HEK293 (cell line): ENCODE measurements at regions not wholly inside any gene's neighbourhood (a gene's known extent, or its start where the extent isn't known, plus 50 kb on each side); places are given as distances from the start of the nearest gene placed in this dataset.
A peak's percentile ranks its signal among the peaks of the same experiment; 100 is the strongest.

Source experiments
- CTCF ChIA-PET: fragments of 350-600 bp; formaldehyde crosslinking; extraction: SDS; loops from one replicate; lab custom pipeline; 2021; ENCODE audit warnings: antibody characterized with exemption; lab: Yijun Ruan, JAX
- POLR2A ChIA-PET: fragments of 300-600 bp; formaldehyde crosslinking; extraction: SDS; loops from one replicate; lab custom pipeline; 2020; ENCODE audit warnings: antibody characterized with exemption, inconsistent platforms; lab: Yijun Ruan, JAX
- H3K27ac ChIP-seq: fragments of 200-500 bp; sonication (Bioruptor generic); 2 replicates; pipeline ENCODE4 v1.5.1; 2014; ENCODE audit warnings: low read depth, low read length, control low read depth, inconsistent platforms; ENCODE audit errors: extremely low read depth
- H3K36me3 ChIP-seq, 2 experiments: fragments of 200-500 bp in 1 of 2; sonication (Bioruptor generic) in 1 of 2; 1 replicate in 1 of 2; 2 replicates in 1 of 2; pipeline ENCODE4 v1.5.1; 2014 to 2017; ENCODE audit warnings: inconsistent platforms in 2 of 2, low read length in 2 of 2; ENCODE audit not compliant: control insufficient read depth in 2 of 2, insufficient read depth in 1 of 2
- H3K4me1 ChIP-seq: fragments of 200-500 bp; sonication (Bioruptor generic); 2 replicates; pipeline ENCODE4 v1.5.1; 2014; ENCODE audit warnings: mild to moderate bottlenecking, low read length, inconsistent platforms; ENCODE audit not compliant: control insufficient read depth, insufficient read depth
- H3K4me3 ChIP-seq: 2 replicates; pipeline ENCODE4 v1.5.1; 2011; ENCODE audit warnings: low read depth, mild to moderate bottlenecking, control low read depth, low read length, moderate library complexity
- H3K9me3 ChIP-seq: fragments of 200-500 bp; sonication (Bioruptor generic); 2 replicates; pipeline ENCODE4 v1.5.1; 2014; ENCODE audit warnings: low read depth, low read length, inconsistent platforms; ENCODE audit not compliant: control insufficient read depth, insufficient read depth
- KLF7 ChIP-seq: fragments of 450-650 bp; formaldehyde crosslinking; IDR thresholded peaks from 2 replicates; pipeline ENCODE4 v1.5.1; 2016; ENCODE audit warnings: missing biosample characterization, missing genetic modification characterization, borderline replicate concordance
- MEIS1 ChIP-seq: sonication (generic); formaldehyde crosslinking; IDR thresholded peaks from 2 replicates; pipeline ENCODE4 v1.8.1; 2022; ENCODE audit warnings: missing genetic modification reagents, mild to moderate bottlenecking, borderline replicate concordance
- SCRT1 ChIP-seq: fragments of 450-650 bp; formaldehyde crosslinking; IDR thresholded peaks from 2 replicates; pipeline ENCODE4 v1.5.1; 2016; ENCODE audit warnings: missing biosample characterization, missing genetic modification characterization, borderline replicate concordance
- ZBTB20 ChIP-seq: fragments of 450-650 bp; formaldehyde crosslinking; IDR thresholded peaks from 2 replicates; pipeline ENCODE4 v1.5.1; 2016; ENCODE audit warnings: missing biosample characterization, missing genetic modification characterization
- ZNF175 ChIP-seq: fragments of 450-650 bp; formaldehyde crosslinking; IDR thresholded peaks from 2 replicates; pipeline ENCODE4 v1.5.1; 2016; ENCODE audit warnings: missing biosample characterization, missing genetic modification characterization
- ZNF394 ChIP-seq: fragments of 450-650 bp; formaldehyde crosslinking; IDR thresholded peaks from 2 replicates; pipeline ENCODE4 v1.5.1; 2016; ENCODE audit warnings: missing biosample characterization, missing genetic modification characterization, mild to moderate bottlenecking, moderate library complexity, borderline replicate concordance
- ZNF501 ChIP-seq: fragments of 450-650 bp; formaldehyde crosslinking; IDR thresholded peaks from 2 replicates; pipeline ENCODE4 v1.5.1; 2016; ENCODE audit warnings: missing biosample characterization, missing genetic modification characterization
- ZNF521 ChIP-seq: fragments of 450-650 bp; formaldehyde crosslinking; IDR thresholded peaks from 2 replicates; pipeline ENCODE4 v1.5.1; 2017; ENCODE audit warnings: missing biosample characterization, mild to moderate bottlenecking, missing genetic modification characterization
- ZNF530 ChIP-seq: fragments of 450-650 bp; formaldehyde crosslinking; IDR thresholded peaks from 2 replicates; pipeline ENCODE4 v1.5.1; 2016; ENCODE audit warnings: low read depth, missing biosample characterization, missing genetic modification characterization
- ZNF596 ChIP-seq: fragments of 450-650 bp; IDR thresholded peaks from 2 replicates; pipeline ENCODE4 v1.5.0; 2018; ENCODE audit warnings: missing biosample characterization, mild to moderate bottlenecking, missing genetic modification characterization, moderate library complexity
- ZNF623 ChIP-seq: fragments of 450-650 bp; formaldehyde crosslinking; IDR thresholded peaks from 2 replicates; pipeline ENCODE4 v1.5.1; 2016; ENCODE audit warnings: missing biosample characterization, missing genetic modification characterization
- ZNF654 ChIP-seq: fragments of 450-650 bp; formaldehyde crosslinking; IDR thresholded peaks from 2 replicates; pipeline ENCODE4 v1.5.1; 2016; ENCODE audit warnings: low read depth, missing biosample characterization, missing genetic modification characterization
- ZNF747 ChIP-seq: fragments of 450-650 bp; formaldehyde crosslinking; IDR thresholded peaks from 2 replicates; pipeline ENCODE4 v1.5.1; 2016; ENCODE audit warnings: missing biosample characterization, missing genetic modification characterization
- TF ChIP-seq, protein P1 (sequence below): fragments of 450-650 bp; formaldehyde crosslinking; IDR thresholded peaks from 2 replicates; pipeline ENCODE4 v1.5.1; 2016; ENCODE audit warnings: missing biosample characterization, missing genetic modification characterization
- TF ChIP-seq, protein P2 (sequence below): fragments of 450-650 bp; formaldehyde crosslinking; IDR thresholded peaks from 2 replicates; pipeline ENCODE4; 2016; ENCODE audit warnings: missing biosample characterization, missing genetic modification characterization
- TF ChIP-seq, protein P3 (sequence below): sonication (generic); formaldehyde crosslinking; IDR thresholded peaks from 2 replicates; pipeline ENCODE4 v1.8.1; 2022; ENCODE audit warnings: mild to moderate bottlenecking, moderate library complexity, missing genetic modification reagents
- TF ChIP-seq, protein P4 (sequence below): fragments of 450-650 bp; IDR thresholded peaks from 2 replicates; pipeline ENCODE4 v1.5.1; 2018; ENCODE audit warnings: missing biosample characterization, mild to moderate bottlenecking, missing genetic modification characterization
- TF ChIP-seq, protein P5 (sequence below): fragments of 450-650 bp; formaldehyde crosslinking; IDR thresholded peaks from 2 replicates; pipeline ENCODE4 v1.5.1; 2016; ENCODE audit warnings: missing biosample characterization, missing genetic modification characterization, low read depth
- TF ChIP-seq, protein P6 (sequence below): fragments of 450-650 bp; formaldehyde crosslinking; optimal IDR thresholded peaks from 2 replicates; pipeline ENCODE3; 2016; ENCODE audit warnings: missing biosample characterization, mild to moderate bottlenecking, missing genetic modification characterization

DNA sequence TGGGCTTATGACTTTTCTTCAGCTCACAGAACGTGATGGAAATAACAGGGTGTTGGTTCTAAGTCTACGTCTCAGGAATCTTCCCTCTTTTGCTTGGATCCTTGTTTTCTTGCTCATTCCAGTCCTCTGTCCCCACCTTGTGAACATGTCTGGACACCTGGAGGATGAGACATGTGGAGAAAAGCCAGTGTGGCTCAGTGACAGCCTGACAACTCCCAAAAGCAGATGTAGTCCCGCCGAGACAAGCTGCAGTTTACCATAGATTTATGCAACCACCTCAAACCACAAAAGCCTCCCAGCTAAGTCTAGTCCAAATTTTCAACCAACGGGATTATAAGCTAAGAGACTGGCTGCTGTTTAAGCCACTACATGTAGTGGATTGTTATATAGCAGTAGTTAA lies 476.1 kb downstream of the SH2D4B start (continued):
- TF ChIP-seq, protein P1, sequence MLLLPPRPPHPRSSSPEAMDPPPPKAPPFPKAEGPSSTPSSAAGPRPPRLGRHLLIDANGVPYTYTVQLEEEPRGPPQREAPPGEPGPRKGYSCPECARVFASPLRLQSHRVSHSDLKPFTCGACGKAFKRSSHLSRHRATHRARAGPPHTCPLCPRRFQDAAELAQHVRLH, result no peak

DNA sequence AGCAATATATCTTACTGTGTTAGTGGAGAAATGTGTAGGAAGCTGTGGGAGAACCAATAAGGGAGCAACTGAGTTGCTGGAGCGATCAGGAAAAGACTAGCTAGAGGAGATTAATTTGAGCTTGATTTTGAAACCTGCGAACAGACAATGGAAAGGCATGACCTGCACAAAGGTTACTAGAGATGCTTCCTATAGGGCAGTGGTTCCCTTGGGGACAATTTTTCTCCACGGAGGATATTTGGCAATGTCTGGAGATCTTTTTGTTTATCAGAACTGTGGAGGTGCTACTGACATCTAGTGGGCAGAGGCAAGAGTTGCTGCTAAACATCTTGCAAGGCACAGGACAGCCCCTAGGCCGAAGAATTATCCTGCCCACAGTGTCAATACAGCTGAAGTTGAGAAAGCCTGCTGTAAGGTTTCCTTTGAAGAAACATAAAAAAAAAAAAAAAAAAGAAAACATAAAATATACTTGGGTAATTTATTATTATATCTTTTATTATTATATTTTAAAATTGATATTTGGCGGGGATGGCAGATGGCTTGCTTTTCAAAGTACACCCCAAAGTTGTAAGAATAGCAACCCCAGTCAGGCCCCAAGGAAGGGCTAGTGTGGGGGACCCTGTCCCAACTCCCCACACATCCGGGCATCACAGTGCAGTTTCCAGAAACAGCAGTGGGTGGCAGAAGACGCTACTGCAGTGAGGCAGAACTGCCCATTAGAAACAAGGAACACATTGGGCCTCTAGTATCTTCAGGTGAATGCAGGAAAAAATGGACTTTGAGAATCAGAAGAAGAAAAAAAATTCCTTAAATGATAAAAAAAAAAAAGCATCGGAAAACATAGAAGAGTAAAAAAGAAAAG lies 481.6 kb downstream of the SH2D4B start:
- Histone ChIP-seq H3K36me3 (no peaks in the 10 kb centered on the region), H3K9me3 (no peaks in the 10 kb centered on the region), H3K4me1 (no peaks in the 10 kb centered on the region), H3K27ac (no peak overlapping the region), H3K4me3 (no peak overlapping the region)
- TF ChIP-seq ZNF654 (peak; percentile 59), ZBTB20 (tag by site-specific recombination) (no peak)
- ChIA-PET POLR2A (no interaction called here), CTCF (interaction anchor here (0.5 to 1.8 kb wide), 23 partner anchors 9 to 1066 kb away, joined by 3 to 11 read pairs (median 3); no protein-coding TSS in a partner anchor)

DNA sequence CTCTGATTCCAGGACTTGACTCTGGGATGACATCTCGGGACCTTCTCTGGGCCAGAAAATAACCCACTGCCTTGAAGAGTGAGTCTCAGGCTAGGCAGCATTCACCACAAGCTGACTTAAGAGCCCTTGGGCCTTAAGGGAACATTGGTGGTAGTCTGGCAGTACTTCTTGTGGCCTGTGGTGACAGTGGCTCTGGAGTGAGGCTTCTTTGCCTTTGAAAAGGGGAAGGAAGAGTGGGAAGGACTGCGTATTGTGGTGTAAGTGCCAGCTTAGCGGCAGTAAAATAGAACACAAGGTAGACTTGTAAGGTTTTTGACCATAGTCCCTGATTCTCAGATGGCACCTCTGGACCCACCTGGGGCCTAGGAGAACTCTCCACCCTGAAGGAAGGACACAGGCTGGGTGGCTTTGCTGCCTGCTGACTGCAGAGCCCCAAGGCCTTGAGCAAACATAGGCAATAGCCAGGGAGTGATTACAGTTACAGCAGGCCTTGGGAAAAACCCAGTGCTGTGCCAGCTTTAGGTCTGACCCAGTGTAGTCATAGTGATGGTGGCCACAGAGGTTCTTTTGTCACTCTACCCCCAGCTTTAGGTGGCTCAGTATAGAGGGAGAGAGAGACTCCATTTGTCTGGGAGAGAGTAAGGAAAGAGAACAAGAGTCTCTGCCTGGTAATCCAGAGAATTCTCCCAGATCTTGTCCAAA lies 483.9 kb downstream of the SH2D4B start:
- no peak overlapping the region for H3K4me3 ChIP-seq
- H3K36me3 ChIP-seq, result no peaks in the 10 kb centered on the region
- ChIA-PET CTCF (no interaction called here), POLR2A (no interaction called here)
- no peaks in the 10 kb centered on the region for H3K9me3 ChIP-seq
- no peaks in the 10 kb centered on the region for H3K4me1 ChIP-seq
- H3K27ac ChIP-seq, result no peak overlapping the region
- TF ChIP-seq MEIS1 (CRISPR knock-in tag), result no peak
- no peak for TF ChIP-seq ZNF501 (tag by site-specific recombination)
- TF ChIP-seq, protein P2, sequence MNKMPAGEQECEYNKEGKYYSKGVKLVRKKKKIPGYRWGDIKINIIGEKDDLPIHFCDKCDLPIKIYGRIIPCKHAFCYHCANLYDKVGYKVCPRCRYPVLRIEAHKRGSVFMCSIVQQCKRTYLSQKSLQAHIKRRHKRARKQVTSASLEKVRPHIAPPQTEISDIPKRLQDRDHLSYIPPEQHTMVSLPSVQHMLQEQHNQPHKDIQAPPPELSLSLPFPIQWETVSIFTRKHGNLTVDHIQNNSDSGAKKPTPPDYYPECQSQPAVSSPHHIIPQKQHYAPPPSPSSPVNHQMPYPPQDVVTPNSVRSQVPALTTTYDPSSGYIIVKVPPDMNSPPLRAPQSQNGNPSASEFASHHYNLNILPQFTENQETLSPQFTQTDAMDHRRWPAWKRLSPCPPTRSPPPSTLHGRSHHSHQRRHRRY (tag by site-specific recombination), result no peak

DNA sequence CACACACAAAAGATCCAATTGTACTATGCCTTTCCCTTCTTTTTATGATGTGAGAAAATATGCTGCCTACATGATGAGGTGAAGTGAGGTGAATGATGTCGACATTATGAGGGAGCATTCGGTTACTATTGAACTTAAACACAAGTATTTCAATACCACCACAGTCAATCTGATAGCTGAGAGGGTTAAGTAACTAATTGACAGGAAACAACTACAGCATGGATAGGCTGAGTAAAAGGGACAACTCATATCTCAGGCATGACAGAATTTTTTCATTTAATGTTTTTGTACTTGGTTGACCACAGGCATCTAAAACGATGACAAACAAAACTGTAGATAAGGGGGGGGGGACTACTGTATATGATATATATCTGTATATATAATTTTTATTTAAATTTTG lies 488.9 kb downstream of the SH2D4B start:
- ChIA-PET POLR2A (no interaction called here), CTCF (interaction anchor here (1.3 to 3.5 kb wide), 2 partner anchors 8 to 363 kb away, joined by 6 to 11 read pairs; no protein-coding TSS in a partner anchor)
- Histone ChIP-seq H3K9me3 (no peaks in the 10 kb centered on the region), H3K4me1 (no peaks in the 10 kb centered on the region), H3K4me3 (no peak overlapping the region), H3K36me3 (no peaks in the 10 kb centered on the region), H3K27ac (no peak overlapping the region)
- TF ChIP-seq, protein P3, sequence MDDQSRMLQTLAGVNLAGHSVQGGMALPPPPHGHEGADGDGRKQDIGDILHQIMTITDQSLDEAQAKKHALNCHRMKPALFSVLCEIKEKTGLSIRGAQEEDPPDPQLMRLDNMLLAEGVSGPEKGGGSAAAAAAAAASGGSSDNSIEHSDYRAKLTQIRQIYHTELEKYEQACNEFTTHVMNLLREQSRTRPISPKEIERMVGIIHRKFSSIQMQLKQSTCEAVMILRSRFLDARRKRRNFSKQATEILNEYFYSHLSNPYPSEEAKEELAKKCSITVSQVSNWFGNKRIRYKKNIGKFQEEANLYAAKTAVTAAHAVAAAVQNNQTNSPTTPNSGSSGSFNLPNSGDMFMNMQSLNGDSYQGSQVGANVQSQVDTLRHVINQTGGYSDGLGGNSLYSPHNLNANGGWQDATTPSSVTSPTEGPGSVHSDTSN (CRISPR knock-in tag), result no peak
- TF ChIP-seq ZNF521 (no peak), ZNF394 (no peak), ZNF623 (tag by site-specific recombination) (no peak), ZNF747 (tag by site-specific recombination) (no peak), ZNF596 (no peak), KLF7 (no peak), SCRT1 (tag by site-specific recombination) (no peak), ZNF530 (tag by site-specific recombination) (no peak), ZNF175 (tag by site-specific recombination) (no peak)
- TF ChIP-seq, protein P4, sequence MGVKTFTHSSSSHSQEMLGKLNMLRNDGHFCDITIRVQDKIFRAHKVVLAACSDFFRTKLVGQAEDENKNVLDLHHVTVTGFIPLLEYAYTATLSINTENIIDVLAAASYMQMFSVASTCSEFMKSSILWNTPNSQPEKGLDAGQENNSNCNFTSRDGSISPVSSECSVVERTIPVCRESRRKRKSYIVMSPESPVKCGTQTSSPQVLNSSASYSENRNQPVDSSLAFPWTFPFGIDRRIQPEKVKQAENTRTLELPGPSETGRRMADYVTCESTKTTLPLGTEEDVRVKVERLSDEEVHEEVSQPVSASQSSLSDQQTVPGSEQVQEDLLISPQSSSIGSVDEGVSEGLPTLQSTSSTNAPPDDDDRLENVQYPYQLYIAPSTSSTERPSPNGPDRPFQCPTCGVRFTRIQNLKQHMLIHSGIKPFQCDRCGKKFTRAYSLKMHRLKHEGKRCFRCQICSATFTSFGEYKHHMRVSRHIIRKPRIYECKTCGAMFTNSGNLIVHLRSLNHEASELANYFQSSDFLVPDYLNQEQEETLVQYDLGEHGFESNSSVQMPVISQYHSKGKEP (tag by site-specific recombination), result no peak
- TF ChIP-seq, protein P5, sequence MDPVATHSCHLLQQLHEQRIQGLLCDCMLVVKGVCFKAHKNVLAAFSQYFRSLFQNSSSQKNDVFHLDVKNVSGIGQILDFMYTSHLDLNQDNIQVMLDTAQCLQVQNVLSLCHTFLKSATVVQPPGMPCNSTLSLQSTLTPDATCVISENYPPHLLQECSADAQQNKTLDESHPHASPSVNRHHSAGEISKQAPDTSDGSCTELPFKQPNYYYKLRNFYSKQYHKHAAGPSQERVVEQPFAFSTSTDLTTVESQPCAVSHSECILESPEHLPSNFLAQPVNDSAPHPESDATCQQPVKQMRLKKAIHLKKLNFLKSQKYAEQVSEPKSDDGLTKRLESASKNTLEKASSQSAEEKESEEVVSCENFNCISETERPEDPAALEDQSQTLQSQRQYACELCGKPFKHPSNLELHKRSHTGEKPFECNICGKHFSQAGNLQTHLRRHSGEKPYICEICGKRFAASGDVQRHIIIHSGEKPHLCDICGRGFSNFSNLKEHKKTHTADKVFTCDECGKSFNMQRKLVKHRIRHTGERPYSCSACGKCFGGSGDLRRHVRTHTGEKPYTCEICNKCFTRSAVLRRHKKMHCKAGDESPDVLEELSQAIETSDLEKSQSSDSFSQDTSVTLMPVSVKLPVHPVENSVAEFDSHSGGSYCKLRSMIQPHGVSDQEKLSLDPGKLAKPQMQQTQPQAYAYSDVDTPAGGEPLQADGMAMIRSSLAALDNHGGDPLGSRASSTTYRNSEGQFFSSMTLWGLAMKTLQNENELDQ (tag by site-specific recombination), result no peak
- TF ChIP-seq, protein P6, sequence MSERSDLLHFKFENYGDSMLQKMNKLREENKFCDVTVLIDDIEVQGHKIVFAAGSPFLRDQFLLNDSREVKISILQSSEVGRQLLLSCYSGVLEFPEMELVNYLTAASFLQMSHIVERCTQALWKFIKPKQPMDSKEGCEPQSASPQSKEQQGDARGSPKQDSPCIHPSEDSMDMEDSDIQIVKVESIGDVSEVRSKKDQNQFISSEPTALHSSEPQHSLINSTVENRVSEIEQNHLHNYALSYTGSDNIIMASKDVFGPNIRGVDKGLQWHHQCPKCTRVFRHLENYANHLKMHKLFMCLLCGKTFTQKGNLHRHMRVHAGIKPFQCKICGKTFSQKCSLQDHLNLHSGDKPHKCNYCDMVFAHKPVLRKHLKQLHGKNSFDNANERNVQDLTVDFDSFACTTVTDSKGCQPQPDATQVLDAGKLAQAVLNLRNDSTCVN (tag by site-specific recombination), result no peak
